GM23338 (cell line): ENCODE measurements at regions not wholly inside any gene's neighbourhood (a gene's known extent, or its start where the extent isn't known, plus 50 kb on each side); places are given as distances from the start of the nearest gene placed in this dataset.

ENCODE experiments used
- ATAC-seq: fragments of 200-7000 bp; cut with Tn5 transposase; 3 replicates; pipeline ENCODE4 v1.9.1; 2020
- DNase-seq: peaks from one replicate; pipeline ENCODE4 v3.0.0-alpha.2; 2015; ENCODE audit warnings: low spot score
- H2AFZ ChIP-seq: fragments of 200-600 bp; sonication (generic); 2 replicates; pipeline ENCODE4 v1.8.0; 2016; ENCODE audit warnings: antibody characterized with exemption, mild to moderate bottlenecking, moderate library complexity
- H3F3A ChIP-seq: fragments of 200-600 bp; sonication (generic); replicated peaks from 2 replicates; pipeline ENCODE4 v1.8.0; 2017; ENCODE audit warnings: antibody characterized with exemption, mixed run types, low read depth
- H3K27ac ChIP-seq: fragments of 200-600 bp; sonication (generic); 2 replicates; pipeline ENCODE4 v1.6.1; 2016; ENCODE audit warnings: low read depth
- H3K27me3 ChIP-seq: fragments of 200-600 bp; sonication (generic); 2 replicates; pipeline ENCODE4 v1.8.0; 2016; ENCODE audit warnings: mild to moderate bottlenecking, mixed run types, moderate library complexity; ENCODE audit not compliant: insufficient read depth
- H3K36me3 ChIP-seq: fragments of 200-600 bp; sonication (generic); 2 replicates; pipeline ENCODE4 v1.8.0; 2016; ENCODE audit warnings: mild to moderate bottlenecking; ENCODE audit not compliant: insufficient read depth
- H3K4me1 ChIP-seq: fragments of 200-600 bp; sonication (generic); 2 replicates; pipeline ENCODE4 v1.8.0; 2016; ENCODE audit warnings: mild to moderate bottlenecking, moderate library complexity; ENCODE audit not compliant: insufficient read depth
- H3K4me2 ChIP-seq: fragments of 200-600 bp; sonication (generic); 2 replicates; pipeline ENCODE4 v1.7.1; 2017; ENCODE audit warnings: mixed run types
- H3K4me3 ChIP-seq: fragments of 200-600 bp; sonication (generic); 2 replicates; pipeline ENCODE4 v1.6.1; 2016; ENCODE audit warnings: mixed run types
- H3K79me2 ChIP-seq: fragments of 200-600 bp; sonication (generic); replicated peaks from 2 replicates; pipeline ENCODE4 v1.8.0; 2017; ENCODE audit warnings: mild to moderate bottlenecking; ENCODE audit not compliant: insufficient read depth
- H3K9me2 ChIP-seq: fragments of 200-600 bp; sonication (generic); 2 replicates; pipeline ENCODE4 v1.8.0; 2017; ENCODE audit not compliant: insufficient read depth
- H4K20me1 ChIP-seq: fragments of 200-600 bp; sonication (generic); replicated peaks from 2 replicates; pipeline ENCODE4 v1.8.0; 2017; ENCODE audit warnings: mild to moderate bottlenecking; ENCODE audit not compliant: insufficient read depth
- H3K27ac Mint-ChIP-seq: 2 replicates; pipeline ENCODE4 v1.8.0; 2020; ENCODE audit warnings: inconsistent platforms, mild to moderate bottlenecking, moderate library complexity, mixed read lengths
- H3K27me3 Mint-ChIP-seq: 3 replicates; pipeline ENCODE4 v1.8.0; 2022; ENCODE audit warnings: low read depth, mild to moderate bottlenecking, moderate library complexity, mixed read lengths, inconsistent platforms; ENCODE audit not compliant: insufficient read depth, poor library complexity
- H3K36me3 Mint-ChIP-seq: 3 replicates; pipeline ENCODE4 v1.8.0; 2021; ENCODE audit warnings: low read depth, mild to moderate bottlenecking, inconsistent platforms, moderate library complexity, mixed read lengths
- H3K4me1 Mint-ChIP-seq: 3 replicates; pipeline ENCODE4 v1.8.0; 2020; ENCODE audit warnings: mild to moderate bottlenecking, inconsistent platforms, mixed read lengths
- H3K4me3 Mint-ChIP-seq: 3 replicates; pipeline ENCODE4 v1.8.0; 2021; ENCODE audit warnings: moderate library complexity, mild to moderate bottlenecking, inconsistent platforms, mixed read lengths
- H3K9me3 Mint-ChIP-seq: 3 replicates; pipeline ENCODE4 v1.8.0; 2020; ENCODE audit warnings: moderate library complexity, mild to moderate bottlenecking, inconsistent platforms, mixed read lengths
- CREB1 ChIP-seq: fragments of 250-450 bp; sonication (Bioruptor Pico); IDR thresholded peaks from 2 replicates; pipeline ENCODE4 v1.5.0; 2020; ENCODE audit warnings: low read depth, mild to moderate bottlenecking, moderate library complexity
- CTCF ChIP-seq, 2 experiments: fragments of 200-600 bp in 1 of 2; sonication (generic) in 1 of 2; conservative IDR thresholded peaks; 2 replicates each; pipeline versions ENCODE4 v1.5.1 to v1.6.1; 2016 to 2017; ENCODE audit warnings: antibody characterized with exemption in 2 of 2, low read depth in 2 of 2, mild to moderate bottlenecking in 2 of 2, moderate library complexity in 1 of 2
- ETS1 ChIP-seq: IDR thresholded peaks from 2 replicates; pipeline ENCODE4 v1.6.1; 2016; ENCODE audit warnings: antibody characterized with exemption
- EZH2 ChIP-seq: fragments of 200-600 bp; sonication (generic); IDR thresholded peaks from one replicate; pipeline ENCODE4 v1.8.0; 2017; ENCODE audit warnings: antibody characterized with exemption, mild to moderate bottlenecking, low read depth; ENCODE audit not compliant: unreplicated experiment
- EZH2phosphoT487 ChIP-seq: fragments of 200-600 bp; sonication (generic); IDR thresholded peaks from one replicate; pipeline ENCODE4 v1.8.1; 2018; ENCODE audit warnings: antibody characterized with exemption; ENCODE audit not compliant: unreplicated experiment
- JUNB ChIP-seq: IDR thresholded peaks from one replicate; pipeline ENCODE4 v1.6.1; 2016; ENCODE audit warnings: antibody characterized with exemption; ENCODE audit not compliant: unreplicated experiment
- NANOG ChIP-seq: IDR thresholded peaks from 2 replicates; pipeline ENCODE4 v1.6.1; 2016; ENCODE audit warnings: antibody characterized with exemption, borderline replicate concordance
- POLR2AphosphoS5 ChIP-seq: IDR thresholded peaks from 2 replicates; pipeline ENCODE4 v1.6.1; 2016; ENCODE audit warnings: antibody characterized with exemption, low read depth
- REST ChIP-seq: IDR thresholded peaks from one replicate; pipeline ENCODE4 v1.6.1; 2018; ENCODE audit warnings: antibody characterized with exemption; ENCODE audit not compliant: unreplicated experiment
- STAT1 ChIP-seq: IDR thresholded peaks from one replicate; pipeline ENCODE4 v1.6.1; 2016; ENCODE audit warnings: antibody characterized with exemption; ENCODE audit not compliant: unreplicated experiment
- ZNF114 ChIP-seq: fragments of 250-450 bp; sonication (Bioruptor Pico); IDR thresholded peaks from 2 replicates; pipeline ENCODE4 v1.5.0; 2020; ENCODE audit warnings: mild to moderate bottlenecking, moderate library complexity
- ZNF331 ChIP-seq: fragments of 250-450 bp; sonication (Bioruptor Pico); IDR thresholded peaks from 2 replicates; pipeline ENCODE4 v1.5.0; 2020; ENCODE audit warnings: low read depth, mild to moderate bottlenecking, moderate library complexity
- ZNF462 ChIP-seq: fragments of 250-450 bp; sonication (Bioruptor Pico); IDR thresholded peaks from 2 replicates; pipeline ENCODE4 v1.5.0; 2020; ENCODE audit warnings: mild to moderate bottlenecking, moderate library complexity

GRCh38 chr22:26967282-26967681 is 309.9 kb downstream of the MIAT start:
- no peaks in the 10 kb centered on the region for H4K20me1 ChIP-seq
- ATAC-seq (no peak), DNase-seq (no peak)
- Mint-ChIP-seq H3K4me3 (no peak overlapping the region), H3K36me3 (no peaks in the 10 kb centered on the region; the same call in 2 of the 3 replicates), H3K4me1 (peaks cover 2% of the 10 kb centered on the region; the same call in 1 of the 3 replicates), H3K27ac (no peak overlapping the region), H3K27me3 (peaks cover 2% of the 10 kb centered on the region), H3K9me3 (no peaks in the 10 kb centered on the region; the same call in 1 of the 3 replicates)
- H3K4me3 ChIP-seq: no peak overlapping the region
- H3K4me1 ChIP-seq: no peaks in the 10 kb centered on the region
- H3K36me3 ChIP-seq: no peaks in the 10 kb centered on the region
- no peak overlapping the region for H3K27ac ChIP-seq
- no peak overlapping the region for H3K4me2 ChIP-seq
- H3F3A ChIP-seq: no peaks in the 10 kb centered on the region
- peaks cover 16% of the 10 kb centered on the region; the same call in 1 of the 2 replicates for H3K9me2 ChIP-seq
- no peaks in the 10 kb centered on the region for H3K27me3 ChIP-seq
- no peaks in the 10 kb centered on the region for H3K79me2 ChIP-seq
- H2AFZ ChIP-seq: no peak overlapping the region
- no peak for TF ChIP-seq EZH2phosphoT487
- TF ChIP-seq REST: no peak
- no peak for TF ChIP-seq ZNF331 (CRISPR knock-in tag)
- no peak for TF ChIP-seq NANOG
- no peak for TF ChIP-seq ETS1
- TF ChIP-seq JUNB: no peak
- no peak; the same call in none of the 2 replicates for TF ChIP-seq CREB1 (CRISPR knock-in tag)
- TF ChIP-seq EZH2: no peak
- TF ChIP-seq ZNF114 (CRISPR knock-in tag): no peak
- no peak for TF ChIP-seq ZNF462 (CRISPR knock-in tag)
- no peak for TF ChIP-seq STAT1
- TF ChIP-seq CTCF (conservative IDR thresholded peaks at IDR 0.05; ENCODE audit: low read depth in 2 of 2): no peak
- TF ChIP-seq POLR2AphosphoS5: no peak
